ENCODE measurements at regions not wholly inside any gene's neighbourhood (a gene's known extent, or its start where the extent isn't known, plus 50 kb on each side); places are given as distances from the start of the nearest gene placed in this dataset.

- Histone ChIP-seq H3K27ac (no peak overlapping the region), H3K36me3 (no peaks in the 10 kb centered on the region), H3K9me3 (no peaks in the 10 kb centered on the region), H3K4me1 (no peaks in the 10 kb centered on the region), H3K27me3 (ENCODE audit: low read depth) (no peaks in the 10 kb centered on the region), H3K4me3 (no peak overlapping the region)
- DNase-seq: no peak
- TF ChIP-seq CTCF (IDR thresholded peaks at IDR 0.05): no peak
- no peak for ATAC-seq
- intact Hi-C loops (cut with DNase I): no loop called here
These were observed 99.3 kb upstream of the PLCL2 start for GRCh38 chr3:16785465-16785864.

GRCh38 chr3:16788440-16789056 lies 96.2 kb upstream of the PLCL2 start:
- DNase-seq (no peak), ATAC-seq (peak; percentile 37 to 72)
- Histone ChIP-seq H3K27ac (no peak overlapping the region), H3K36me3 (no peaks in the 10 kb centered on the region), H3K4me3 (no peak overlapping the region), H3K27me3 (ENCODE audit: low read depth) (no peaks in the 10 kb centered on the region), H3K4me1 (no peaks in the 10 kb centered on the region), H3K9me3 (no peaks in the 10 kb centered on the region)
- intact Hi-C loops (cut with DNase I): no loop called here
- TF ChIP-seq CTCF (IDR thresholded peaks at IDR 0.05): no peak

- DNase-seq: no peak
- Histone ChIP-seq H3K36me3 (no peaks in the 10 kb centered on the region), H3K27me3 (ENCODE audit: low read depth) (no peaks in the 10 kb centered on the region), H3K9me3 (no peaks in the 10 kb centered on the region), H3K27ac (no peak overlapping the region), H3K4me1 (no peaks in the 10 kb centered on the region), H3K4me3 (no peak overlapping the region)
- intact Hi-C loops (cut with DNase I): no loop called here
- TF ChIP-seq CTCF (IDR thresholded peaks at IDR 0.05): no peak
- peak; percentile 43 to 56 for ATAC-seq
These were observed 95.2 kb upstream of the PLCL2 start for GRCh38 chr3:16789344-16790120.

GRCh38 chr3:16790432-16791400 lies 94.0 kb upstream of the PLCL2 start:
- H3K9me3 ChIP-seq: no peaks in the 10 kb centered on the region
- ATAC-seq (no peak), DNase-seq (no peak)
- no peak overlapping the region for H3K4me3 ChIP-seq
- intact Hi-C loops (cut with DNase I): no loop called here
- no peak overlapping the region for H3K27ac ChIP-seq
- no peak for TF ChIP-seq CTCF (IDR thresholded peaks at IDR 0.05)
- no peaks in the 10 kb centered on the region for H3K4me1 ChIP-seq
- H3K36me3 ChIP-seq: no peaks in the 10 kb centered on the region
- no peaks in the 10 kb centered on the region for H3K27me3 ChIP-seq (ENCODE audit: low read depth)

- no peak for TF ChIP-seq CTCF (IDR thresholded peaks at IDR 0.05)
- DNase-seq (no peak), ATAC-seq (no peak)
- Histone ChIP-seq H3K27ac (no peak overlapping the region), H3K36me3 (no peaks in the 10 kb centered on the region), H3K4me3 (no peak overlapping the region), H3K27me3 (ENCODE audit: low read depth) (no peaks in the 10 kb centered on the region), H3K4me1 (no peaks in the 10 kb centered on the region), H3K9me3 (no peaks in the 10 kb centered on the region)
- intact Hi-C loops (cut with DNase I): no loop called here
These were observed 91.4 kb upstream of the PLCL2 start for GRCh38 chr3:16793321-16793720.

Measured in lower lobe of right lung (tissue), 2 donors.